ENCODE measurements at regions not wholly inside any gene's neighbourhood (a gene's known extent, or its start where the extent isn't known, plus 50 kb on each side); places are given as distances from the start of the nearest gene placed in this dataset.

DNA sequence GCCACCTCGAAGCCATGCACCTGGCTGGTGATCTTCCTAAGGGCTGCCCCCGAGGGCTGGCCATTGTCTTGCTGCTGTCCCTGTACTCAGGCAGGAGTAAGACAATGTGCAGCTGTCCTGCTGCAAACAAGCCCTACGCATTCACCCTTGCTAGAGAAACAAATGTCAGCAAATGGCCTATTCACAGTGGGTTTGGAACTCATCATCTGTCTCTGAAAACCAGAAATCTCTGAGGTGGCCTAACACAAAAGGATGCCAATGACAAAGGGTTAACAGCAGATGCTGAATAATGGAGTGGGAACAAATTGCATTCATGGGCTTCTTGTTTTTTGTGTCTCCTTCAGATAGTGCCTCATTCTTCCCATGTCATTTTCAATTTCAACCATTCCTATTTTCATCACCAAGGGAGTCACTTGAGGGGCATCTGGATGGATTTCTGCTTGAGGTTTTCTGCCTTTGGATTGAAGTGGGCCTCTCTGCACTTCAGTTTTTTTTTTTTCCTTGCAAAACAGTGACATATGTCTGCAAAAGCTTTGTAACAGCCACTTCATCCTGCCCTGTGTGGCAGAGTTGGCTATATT, 261.6 kb upstream of the VLDLR start:
- TF ChIP-seq TAF1 (IDR thresholded peaks at IDR 0.05; ENCODE audit: borderline replicate concordance, low read depth, low read length), result no peak
- no peak for TF ChIP-seq POLR2A (IDR thresholded peaks at IDR 0.05; ENCODE audit: low read depth, low read length)
- TF ChIP-seq POLR2AphosphoS5 (IDR thresholded peaks at IDR 0.05; ENCODE audit: low read depth, low read length), result no peak
